OCI-LY7 (cell line): ENCODE measurements at regions not wholly inside any gene's neighbourhood (a gene's known extent, or its start where the extent isn't known, plus 50 kb on each side); places are given as distances from the start of the nearest gene placed in this dataset.

ENCODE experiments used
- BruUV-seq: library from RNA; stranded (reverse); fragments of 400-500 nt; replicated peaks from 2 replicates; lab custom pipeline; 2021; lab: Mats Ljungman, UMichigan
- CTCF ChIA-PET: fragments of 300-600 bp; sonication (Branson Sonifier 250); formaldehyde crosslinking; loops from one replicate; lab custom pipeline; 2022; ENCODE audit warnings: antibody characterized with exemption; ENCODE audit not compliant: unreplicated experiment; lab: Charles Lee
- POLR2A ChIA-PET: fragments of 300-600 bp; sonication (Branson Sonifier 250); formaldehyde crosslinking; loops from one replicate; lab custom pipeline; 2022; ENCODE audit warnings: antibody characterized with exemption; lab: Charles Lee
- DNase-seq: peaks from one replicate; pipeline ENCODE4 v3.0.0-alpha.2; 2015; ENCODE audit warnings: low spot score
- H2AFZ ChIP-seq: fragments of 200-600 bp; sonication (generic), shearing (Covaris generic); 2 replicates; pipeline ENCODE4 v1.6.1; 2014; ENCODE audit warnings: mild to moderate bottlenecking, antibody characterized with exemption, low read length, moderate library complexity
- H3K27ac ChIP-seq: fragments of 200-600 bp; sonication (generic); 2 replicates; pipeline ENCODE4 v1.5.1; 2014; ENCODE audit warnings: mixed run types, low read depth, mild to moderate bottlenecking, moderate library complexity, low read length, inconsistent platforms; ENCODE audit not compliant: poor library complexity, severe bottlenecking
- H3K36me3 ChIP-seq: fragments of 200-600 bp; sonication (generic); 2 replicates; pipeline ENCODE4 v1.6.1; 2014; ENCODE audit warnings: mild to moderate bottlenecking, antibody characterized with exemption, low read length, moderate library complexity, mixed read lengths; ENCODE audit not compliant: insufficient read depth
- H3K4me1 ChIP-seq: fragments of 200-600 bp; sonication (generic); 2 replicates; pipeline ENCODE4 v1.5.1; 2014; ENCODE audit warnings: mild to moderate bottlenecking, low read length; ENCODE audit not compliant: insufficient read depth, poor library complexity, severe bottlenecking
- H3K4me2 ChIP-seq: fragments of 200-600 bp; sonication (generic); 2 replicates; pipeline ENCODE4 v1.6.1; 2014; ENCODE audit warnings: mild to moderate bottlenecking, low read length
- H3K4me3 ChIP-seq: fragments of 200-600 bp; sonication (generic); 2 replicates; pipeline ENCODE4 v1.5.1; 2014; ENCODE audit warnings: mild to moderate bottlenecking, low read depth, low read length; ENCODE audit not compliant: poor library complexity, severe bottlenecking
- H3K79me2 ChIP-seq: fragments of 200-600 bp; sonication (generic); 2 replicates; pipeline ENCODE4 v1.6.1; 2016; ENCODE audit warnings: low read depth, mild to moderate bottlenecking, low read length, moderate library complexity, mixed read lengths; ENCODE audit not compliant: insufficient read depth
- H3K9me2 ChIP-seq: fragments of 200-600 bp; sonication (generic); 2 replicates; pipeline ENCODE4 v1.6.1; 2016; ENCODE audit warnings: mild to moderate bottlenecking, low read length, mixed read lengths; ENCODE audit not compliant: insufficient read depth
- H3K9me3 ChIP-seq: fragments of 200-600 bp; sonication (generic); 2 replicates; pipeline ENCODE4 v1.6.1; 2014; ENCODE audit warnings: mild to moderate bottlenecking, mixed run types, low read length, mixed read lengths
- H4K20me1 ChIP-seq: fragments of 200-600 bp; sonication (generic); 2 replicates; pipeline ENCODE4 v1.6.1; 2014; ENCODE audit warnings: mild to moderate bottlenecking, antibody characterized with exemption, low read length, moderate library complexity, mixed read lengths; ENCODE audit not compliant: insufficient read depth
- CTCF ChIP-seq: fragments of 200-600 bp; sonication (generic); conservative IDR thresholded peaks from 2 replicates; pipeline ENCODE4 v1.5.1; 2014; ENCODE audit warnings: mild to moderate bottlenecking, antibody characterized with exemption, low read length, moderate library complexity, mixed read lengths
- EZH2phosphoT487 ChIP-seq: fragments of 200-600 bp; sonication (generic); IDR thresholded peaks from 2 replicates; pipeline ENCODE4 v1.6.1; 2018; ENCODE audit warnings: low read depth, borderline replicate concordance, mild to moderate bottlenecking, mixed run types, antibody characterized with exemption, low read length, moderate library complexity, mixed read lengths
- intact Hi-C: fragments of 100-400 bp; cut with micrococcal nuclease; formaldehyde crosslinking; loops from one replicate; pipeline ENCODE4 v1.10.0; 2022; ENCODE audit not compliant: unreplicated experiment

- TF ChIP-seq CTCF (no peak), EZH2phosphoT487 (no peak)
- H3K9me2 ChIP-seq: no peaks in the 10 kb centered on the region
- H3K4me3 ChIP-seq: no peak overlapping the region
- POLR2A ChIA-PET: interaction anchor here (1.4 kb wide), 1 partner anchor 14 kb away, joined by 3 read pairs; no protein-coding TSS in a partner anchor
- intact Hi-C loops: no loop called here
- CTCF ChIA-PET: no interaction called here
- BruUV-seq: no TSS peak
- H3K79me2 ChIP-seq: no peaks in the 10 kb centered on the region
- H2AFZ ChIP-seq: no peak overlapping the region
- no peak overlapping the region for H3K27ac ChIP-seq
- no peaks in the 10 kb centered on the region for H4K20me1 ChIP-seq
- no peaks in the 10 kb centered on the region for H3K36me3 ChIP-seq
- no peaks in the 10 kb centered on the region for H3K4me1 ChIP-seq
- no peak for DNase-seq
- H3K9me3 ChIP-seq: no peaks in the 10 kb centered on the region
- H3K4me2 ChIP-seq: no peak overlapping the region
These were observed 51.6 kb upstream of the URI1 start for GRCh38 chr19:29890392-29890791.
